IgD-negative memory B cell (primary cell): ENCODE measurements at regions not wholly inside any gene's neighbourhood (a gene's known extent, or its start where the extent isn't known, plus 50 kb on each side); places are given as distances from the start of the nearest gene placed in this dataset.
"Not testable (repeated sequence)": the region's sequence is repeated elsewhere in the genome, so short reads cannot be mapped to it uniquely, and the experiment has no call there.

Experiments
- H3K27ac Mint-ChIP-seq, 3 donors: one replicate each; pipeline ENCODE4 v1.8.0; 2020 to 2022; ENCODE audit warnings: mild to moderate bottlenecking in 3 of 3, mixed read lengths in 3 of 3, moderate library complexity in 1 of 3
- H3K27me3 Mint-ChIP-seq: one replicate; pipeline ENCODE4 v1.8.0; 2021; ENCODE audit warnings: mixed read lengths
- H3K36me3 Mint-ChIP-seq: one replicate; pipeline ENCODE4 v1.8.0; 2020; ENCODE audit warnings: mild to moderate bottlenecking, mixed read lengths
- H3K4me1 Mint-ChIP-seq, 3 donors: one replicate each; pipeline ENCODE4 v1.8.0; 2020 to 2022; ENCODE audit warnings: mixed read lengths in 3 of 3, mild to moderate bottlenecking in 1 of 3
- H3K4me3 Mint-ChIP-seq, 4 donors: one replicate each; pipeline ENCODE4 v1.8.0; 2020 to 2022; ENCODE audit warnings: mild to moderate bottlenecking in 4 of 4, mixed read lengths in 4 of 4, moderate library complexity in 3 of 4
- H3K9me3 Mint-ChIP-seq, 3 donors: one replicate each; pipeline ENCODE4 v1.8.0; 2020 to 2021; ENCODE audit warnings: mixed read lengths in 3 of 3, mild to moderate bottlenecking in 1 of 3

- Mint-ChIP-seq H3K27ac (no peak overlapping the region), H3K9me3 (no peaks in the 10 kb centered on the region), H3K4me3 (no peak overlapping the region), H3K36me3 (no peaks in the 10 kb centered on the region), H3K27me3 (no peaks in the 10 kb centered on the region), H3K4me1 (no peaks in the 10 kb centered on the region)
Measured at GRCh38 chr4:148694702-148695101, 252.5 kb upstream of the NR3C2 start.

- H3K4me1 Mint-ChIP-seq = no peaks in the 10 kb centered on the region
- no peaks in the 10 kb centered on the region for H3K27me3 Mint-ChIP-seq
- no peak overlapping the region for H3K27ac Mint-ChIP-seq
- H3K36me3 Mint-ChIP-seq = no peaks in the 10 kb centered on the region
- H3K4me3 Mint-ChIP-seq = no peak overlapping the region
- no peaks in the 10 kb centered on the region for H3K9me3 Mint-ChIP-seq
Measured at GRCh38 chr4:148693913-148694649, 251.9 kb upstream of the NR3C2 start.

- Mint-ChIP-seq H3K9me3 (no peaks in the 10 kb centered on the region), H3K27me3 (peaks cover 2% of the 10 kb centered on the region), H3K4me3 (no peak overlapping the region), H3K27ac (no peak overlapping the region), H3K4me1 (no peaks in the 10 kb centered on the region), H3K36me3 (no peaks in the 10 kb centered on the region)
Measured at GRCh38 chr4:148692242-148692641, 250.0 kb upstream of the NR3C2 start.

GRCh38 chr4:148686449-148686848 is 244.2 kb upstream of the NR3C2 start:
- Mint-ChIP-seq H3K9me3 (no peaks in the 10 kb centered on the region), H3K27me3 (peaks cover 2% of the 10 kb centered on the region), H3K4me1 (no peaks in the 10 kb centered on the region), H3K27ac (no peak overlapping the region), H3K4me3 (no peak overlapping the region), H3K36me3 (no peaks in the 10 kb centered on the region)

GRCh38 chr4:148684638-148685037 is 242.4 kb upstream of the NR3C2 start:
- Mint-ChIP-seq H3K27ac (no peak overlapping the region), H3K9me3 (no peaks in the 10 kb centered on the region), H3K4me1 (no peaks in the 10 kb centered on the region), H3K36me3 (no peaks in the 10 kb centered on the region), H3K4me3 (no peak overlapping the region), H3K27me3 (peaks cover 2% of the 10 kb centered on the region)

GRCh38 chr4:148680884-148681283 is 238.7 kb upstream of the NR3C2 start:
- Mint-ChIP-seq H3K4me3 (no peak overlapping the region), H3K27me3 (no peaks in the 10 kb centered on the region), H3K9me3 (no peaks in the 10 kb centered on the region), H3K36me3 (no peaks in the 10 kb centered on the region), H3K4me1 (no peaks in the 10 kb centered on the region), H3K27ac (no peak overlapping the region)

- Mint-ChIP-seq H3K4me3 (no peak overlapping the region), H3K27ac (no peak overlapping the region), H3K9me3 (no peaks in the 10 kb centered on the region), H3K27me3 (no peaks in the 10 kb centered on the region), H3K36me3 (no peaks in the 10 kb centered on the region), H3K4me1 (no peaks in the 10 kb centered on the region)
Measured at GRCh38 chr4:148676344-148676743, 234.1 kb upstream of the NR3C2 start.

GRCh38 chr4:148674876-148675275 is 232.7 kb upstream of the NR3C2 start:
- Mint-ChIP-seq H3K4me3 (no peak overlapping the region), H3K36me3 (no peaks in the 10 kb centered on the region), H3K27ac (no peak overlapping the region), H3K4me1 (no peaks in the 10 kb centered on the region), H3K9me3 (no peaks in the 10 kb centered on the region), H3K27me3 (no peaks in the 10 kb centered on the region)

GRCh38 chr4:148664636-148665035 is 222.4 kb upstream of the NR3C2 start:
- Mint-ChIP-seq H3K9me3 (no peaks in the 10 kb centered on the region), H3K4me3 (no peak overlapping the region), H3K36me3 (no peaks in the 10 kb centered on the region), H3K4me1 (peaks cover 0 to 2% (median 0%) of the 10 kb centered on the region in 3 donors), H3K27ac (no peak overlapping the region), H3K27me3 (no peaks in the 10 kb centered on the region)

GRCh38 chr4:148654131-148654530 is 211.9 kb upstream of the NR3C2 start:
- H3K27me3 Mint-ChIP-seq = no peaks in the 10 kb centered on the region
- no peak overlapping the region for H3K4me3 Mint-ChIP-seq
- no peak overlapping the region for H3K27ac Mint-ChIP-seq
- H3K4me1 Mint-ChIP-seq = no peaks in the 10 kb centered on the region
- H3K9me3 Mint-ChIP-seq = no peaks in the 10 kb centered on the region
- H3K36me3 Mint-ChIP-seq = no peaks in the 10 kb centered on the region

GRCh38 chr4:148653681-148654080 is 211.5 kb upstream of the NR3C2 start:
- no peaks in the 10 kb centered on the region for H3K27me3 Mint-ChIP-seq
- H3K4me3 Mint-ChIP-seq = no peak overlapping the region
- H3K36me3 Mint-ChIP-seq = no peaks in the 10 kb centered on the region

GRCh38 chr4:148651991-148652390 is 209.8 kb upstream of the NR3C2 start:
- H3K36me3 Mint-ChIP-seq = no peaks in the 10 kb centered on the region

More at GRCh38 chr4:148653681-148654080, 211.5 kb upstream of the NR3C2 start:
- Mint-ChIP-seq H3K4me1 (no peaks in the 10 kb centered on the region), H3K9me3 (no peaks in the 10 kb centered on the region), H3K27ac (no peak overlapping the region)

GRCh38 chr4:148649652-148650331 is 207.6 kb upstream of the NR3C2 start:
- no peak overlapping the region for H3K4me3 Mint-ChIP-seq
- no peak overlapping the region for H3K27ac Mint-ChIP-seq
- H3K27me3 Mint-ChIP-seq = no peaks in the 10 kb centered on the region
- no peaks in the 10 kb centered on the region for H3K9me3 Mint-ChIP-seq
- no peaks in the 10 kb centered on the region for H3K36me3 Mint-ChIP-seq
- no peaks in the 10 kb centered on the region for H3K4me1 Mint-ChIP-seq

More at GRCh38 chr4:148651991-148652390, 209.8 kb upstream of the NR3C2 start:
- Mint-ChIP-seq H3K4me3 (no peak overlapping the region), H3K27ac (no peak overlapping the region), H3K9me3 (no peaks in the 10 kb centered on the region), H3K27me3 (no peaks in the 10 kb centered on the region), H3K4me1 (no peaks in the 10 kb centered on the region)

- Mint-ChIP-seq H3K27ac (no peak overlapping the region), H3K4me1 (no peaks in the 10 kb centered on the region)
Measured at GRCh38 chr4:148643851-148644250, 201.6 kb upstream of the NR3C2 start.

GRCh38 chr4:148642907-148643306 is 200.7 kb upstream of the NR3C2 start:
- H3K4me1 Mint-ChIP-seq = no peaks in the 10 kb centered on the region
- no peaks in the 10 kb centered on the region for H3K36me3 Mint-ChIP-seq
- H3K27ac Mint-ChIP-seq = no peak overlapping the region
- no peaks in the 10 kb centered on the region for H3K27me3 Mint-ChIP-seq
- peaks cover 4 to 15% (median 5%) of the 10 kb centered on the region in 3 donors for H3K9me3 Mint-ChIP-seq
- no peak overlapping the region for H3K4me3 Mint-ChIP-seq

More at GRCh38 chr4:148643851-148644250, 201.6 kb upstream of the NR3C2 start:
- H3K36me3 Mint-ChIP-seq = no peaks in the 10 kb centered on the region
- H3K4me3 Mint-ChIP-seq = no peak overlapping the region
- H3K9me3 Mint-ChIP-seq = peaks cover 0 to 10% (median 4%) of the 10 kb centered on the region in 3 donors
- no peaks in the 10 kb centered on the region for H3K27me3 Mint-ChIP-seq

GRCh38 chr4:148638079-148638478 is 195.9 kb upstream of the NR3C2 start:
- not testable (repeated sequence) for H3K36me3 Mint-ChIP-seq, H3K27me3 Mint-ChIP-seq, H3K27ac Mint-ChIP-seq, H3K4me1 Mint-ChIP-seq, H3K4me3 Mint-ChIP-seq
- H3K9me3 Mint-ChIP-seq = peaks cover 7 to 31% (median 11%) of the 10 kb centered on the region in 3 donors
